ENCODE measurements at regions not wholly inside any gene's neighbourhood (a gene's known extent, or its start where the extent isn't known, plus 50 kb on each side); places are given as distances from the start of the nearest gene placed in this dataset.

DNA sequence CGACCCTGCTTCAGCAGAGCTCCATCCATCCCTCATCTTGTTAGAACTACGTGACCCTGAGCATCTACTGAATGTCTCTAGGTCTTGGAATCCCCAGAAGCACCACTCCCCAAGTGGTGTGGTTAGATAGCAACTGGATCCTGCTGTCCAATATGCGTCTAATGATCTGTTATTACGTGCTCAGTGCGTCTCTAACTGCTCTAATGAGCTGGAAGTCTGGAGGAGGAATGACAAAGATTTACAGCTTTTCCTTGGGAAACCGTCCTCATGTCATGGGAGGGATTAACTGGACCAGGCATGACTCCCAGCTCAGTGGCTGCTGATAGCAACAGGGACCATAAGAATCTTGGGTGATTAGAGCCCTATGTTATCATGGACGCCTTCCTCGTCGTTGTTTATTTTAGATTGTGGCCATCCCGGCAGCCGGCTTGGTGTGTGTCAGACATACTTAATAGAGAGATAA lies 150.9 kb downstream of the HS3ST3B1 start:
- ChIA-PET CTCF (no interaction called here), POLR2A (no interaction called here)
- DNase-seq (ENCODE audit: extremely low spot score), result no peak
- TF ChIP-seq, protein P1, sequence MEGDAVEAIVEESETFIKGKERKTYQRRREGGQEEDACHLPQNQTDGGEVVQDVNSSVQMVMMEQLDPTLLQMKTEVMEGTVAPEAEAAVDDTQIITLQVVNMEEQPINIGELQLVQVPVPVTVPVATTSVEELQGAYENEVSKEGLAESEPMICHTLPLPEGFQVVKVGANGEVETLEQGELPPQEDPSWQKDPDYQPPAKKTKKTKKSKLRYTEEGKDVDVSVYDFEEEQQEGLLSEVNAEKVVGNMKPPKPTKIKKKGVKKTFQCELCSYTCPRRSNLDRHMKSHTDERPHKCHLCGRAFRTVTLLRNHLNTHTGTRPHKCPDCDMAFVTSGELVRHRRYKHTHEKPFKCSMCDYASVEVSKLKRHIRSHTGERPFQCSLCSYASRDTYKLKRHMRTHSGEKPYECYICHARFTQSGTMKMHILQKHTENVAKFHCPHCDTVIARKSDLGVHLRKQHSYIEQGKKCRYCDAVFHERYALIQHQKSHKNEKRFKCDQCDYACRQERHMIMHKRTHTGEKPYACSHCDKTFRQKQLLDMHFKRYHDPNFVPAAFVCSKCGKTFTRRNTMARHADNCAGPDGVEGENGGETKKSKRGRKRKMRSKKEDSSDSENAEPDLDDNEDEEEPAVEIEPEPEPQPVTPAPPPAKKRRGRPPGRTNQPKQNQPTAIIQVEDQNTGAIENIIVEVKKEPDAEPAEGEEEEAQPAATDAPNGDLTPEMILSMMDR (IDR thresholded peaks at IDR 0.05; ENCODE audit: control extremely low read depth, extremely low read depth, low read depth, missing control alignments), result no peak

GRCh38 chr17:14448818-14449217 lies 147.9 kb downstream of the HS3ST3B1 start:
- ChIA-PET POLR2A (no interaction called here), CTCF (no interaction called here)
- DNase-seq (ENCODE audit: extremely low spot score), result no peak
- TF ChIP-seq, protein P1 (IDR thresholded peaks at IDR 0.05; ENCODE audit: control extremely low read depth, extremely low read depth, low read depth, missing control alignments), result no peak

DNA sequence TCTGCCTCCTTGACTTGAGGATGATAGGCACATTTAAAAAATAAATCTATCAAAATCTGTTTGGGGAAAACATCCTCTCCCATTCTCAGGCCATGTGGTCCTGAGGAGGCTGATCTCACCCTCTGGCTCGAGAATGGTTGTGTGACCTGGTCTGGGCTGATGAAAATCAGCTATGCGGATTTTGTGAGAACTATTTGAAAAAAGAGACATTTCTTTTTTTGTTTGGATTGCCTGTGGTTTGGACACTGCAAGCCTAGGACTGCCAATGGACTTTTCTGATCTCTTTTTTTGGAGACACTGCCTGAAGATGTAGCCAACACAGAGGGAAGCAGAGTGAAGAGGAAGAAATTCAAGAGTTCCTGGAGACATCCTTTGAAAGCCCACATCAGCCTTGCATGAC lies 145.9 kb downstream of the HS3ST3B1 start:
- DNase-seq (ENCODE audit: extremely low spot score), result no peak
- ChIA-PET CTCF (no interaction called here), POLR2A (no interaction called here)
- TF ChIP-seq, protein P1 (IDR thresholded peaks at IDR 0.05; ENCODE audit: control extremely low read depth, extremely low read depth, low read depth, missing control alignments), result no peak

DNA sequence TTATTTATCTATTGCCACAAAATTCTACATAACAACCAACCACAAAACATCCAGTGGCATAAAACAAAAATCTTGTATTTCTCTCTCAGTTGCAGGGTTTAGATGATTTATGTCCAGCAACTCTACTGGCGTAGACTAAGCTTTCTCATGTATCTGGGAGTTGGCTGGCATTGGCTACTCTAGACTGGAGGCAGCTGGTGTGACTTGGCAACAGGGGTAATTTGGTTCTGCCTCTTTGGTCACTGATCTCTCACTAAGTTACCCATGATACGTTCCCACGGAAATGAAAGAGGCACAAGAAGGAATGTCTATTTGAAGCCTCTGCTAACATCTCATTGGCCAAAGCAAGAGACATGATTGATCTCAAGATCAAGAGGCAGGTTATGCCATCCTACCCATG lies 144.0 kb downstream of the HS3ST3B1 start:
- ChIA-PET CTCF (no interaction called here), POLR2A (no interaction called here)
- no peak for DNase-seq (ENCODE audit: extremely low spot score)
- TF ChIP-seq, protein P1 (IDR thresholded peaks at IDR 0.05; ENCODE audit: control extremely low read depth, extremely low read depth, low read depth, missing control alignments), result no peak

- ChIA-PET POLR2A (interaction anchor here (1.0 kb wide), 1 partner anchor 142 kb away, joined by 5 read pairs; no protein-coding TSS in a partner anchor), CTCF (no interaction called here)
- TF ChIP-seq, protein P1 (IDR thresholded peaks at IDR 0.05; ENCODE audit: control extremely low read depth, extremely low read depth, low read depth, missing control alignments), result no peak
- DNase-seq (ENCODE audit: extremely low spot score), result no peak
Measured at GRCh38 chr17:14442798-14443528, 142.1 kb downstream of the HS3ST3B1 start.

GRCh38 chr17:14437176-14437575 lies 136.3 kb downstream of the HS3ST3B1 start:
- DNase-seq (ENCODE audit: extremely low spot score), result no peak
- TF ChIP-seq, protein P1 (IDR thresholded peaks at IDR 0.05; ENCODE audit: control extremely low read depth, extremely low read depth, low read depth, missing control alignments), result no peak
- CTCF ChIA-PET, result no interaction called here
- POLR2A ChIA-PET, result no interaction called here
